ENCODE measurements at regions not wholly inside any gene's neighbourhood (a gene's known extent, or its start where the extent isn't known, plus 50 kb on each side); places are given as distances from the start of the nearest gene placed in this dataset.

DNA sequence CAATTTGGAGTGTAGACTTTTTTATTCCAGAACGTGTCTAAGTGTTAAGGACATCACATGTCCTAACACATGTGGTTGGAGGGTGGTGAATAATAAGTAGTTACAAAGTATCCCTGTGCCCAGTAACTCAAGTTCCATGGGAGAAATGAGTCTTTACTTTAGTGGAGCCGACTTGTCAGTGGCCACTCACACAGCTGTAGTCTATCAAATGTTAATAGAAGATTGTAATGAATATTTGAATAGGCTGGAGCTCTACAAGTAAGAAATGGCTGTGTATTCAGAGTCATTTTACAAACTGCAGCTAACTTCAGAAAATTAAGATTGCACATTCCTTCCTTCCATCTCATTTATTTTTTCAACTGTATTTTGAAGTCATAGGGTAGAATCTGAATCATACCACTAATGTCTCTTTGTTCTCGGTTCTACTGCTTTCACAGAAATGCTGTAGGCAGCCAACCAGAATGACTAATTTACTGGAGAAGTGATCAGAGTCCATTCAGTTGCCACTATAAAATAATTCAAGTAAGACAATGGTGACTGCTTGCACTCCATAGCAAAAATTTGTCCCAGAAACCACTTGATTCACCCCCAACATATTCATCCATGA, 394.8 kb downstream of the NR2F1-AS1 start:
- no peak for DNase-seq (ENCODE audit: low read depth in 4 of 4, low spot score in 3 of 4)

DNA sequence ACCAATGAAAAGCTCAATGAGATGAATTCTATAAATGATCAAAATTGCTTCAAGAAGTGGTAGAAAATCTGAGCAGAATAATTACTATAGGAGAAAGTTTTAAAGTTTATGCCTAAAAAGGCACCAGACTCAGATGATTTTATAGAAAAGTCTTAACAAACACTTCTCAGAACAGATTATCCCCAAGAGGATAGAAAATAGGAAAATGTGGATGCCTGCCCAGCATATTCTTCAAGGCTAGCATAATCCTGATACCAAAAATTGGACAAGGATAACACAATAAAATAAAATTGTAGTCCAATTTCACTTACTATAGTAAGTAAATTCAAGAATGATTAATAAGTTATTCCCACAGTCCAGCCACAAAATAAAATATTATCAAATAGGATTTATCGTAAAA, 397.0 kb downstream of the NR2F1-AS1 start:
- DNase-seq (ENCODE audit: low read depth in 4 of 4, low spot score in 3 of 4): no peak

DNA sequence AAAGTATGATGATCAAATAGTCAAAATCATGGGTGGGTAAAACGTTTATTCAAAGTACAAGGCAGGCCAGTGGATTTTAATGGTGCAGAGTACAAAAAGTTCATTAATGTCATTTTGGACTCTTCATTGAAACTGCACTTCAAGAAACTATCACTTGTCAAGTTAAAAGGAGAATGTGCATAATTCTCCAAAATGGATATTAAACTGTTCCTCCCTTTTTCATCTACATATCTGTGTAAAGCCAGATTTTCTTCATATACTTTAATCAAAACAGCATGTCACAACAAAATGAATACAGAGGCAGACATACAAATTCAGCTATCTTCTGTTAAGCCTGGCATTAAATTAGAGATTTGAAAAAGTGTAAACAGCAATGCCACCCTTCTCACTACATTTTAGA, 401.6 kb downstream of the NR2F1-AS1 start:
- no peak for DNase-seq (ENCODE audit: low read depth in 4 of 4, low spot score in 3 of 4)

DNA sequence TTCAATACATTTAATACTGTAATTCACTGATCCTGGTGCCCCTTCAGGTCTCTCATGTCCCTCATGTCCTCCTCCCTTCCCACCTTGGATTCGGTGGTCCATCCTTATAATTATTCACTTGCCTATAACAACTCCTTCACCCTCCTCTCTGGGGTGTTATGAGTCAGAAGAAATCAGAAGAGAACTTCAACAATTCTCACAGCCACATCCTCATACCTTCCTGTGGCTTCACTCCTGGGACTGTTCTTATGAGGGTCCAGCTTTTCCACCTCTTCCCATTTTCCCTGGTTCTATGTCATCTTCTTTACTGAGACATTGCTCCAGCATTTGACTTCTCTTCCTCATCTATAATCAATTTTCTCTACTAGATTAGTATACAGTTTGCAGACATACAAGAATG, 406.1 kb downstream of the NR2F1-AS1 start:
- no peak for DNase-seq (ENCODE audit: low read depth in 4 of 4, low spot score in 3 of 4)

DNA sequence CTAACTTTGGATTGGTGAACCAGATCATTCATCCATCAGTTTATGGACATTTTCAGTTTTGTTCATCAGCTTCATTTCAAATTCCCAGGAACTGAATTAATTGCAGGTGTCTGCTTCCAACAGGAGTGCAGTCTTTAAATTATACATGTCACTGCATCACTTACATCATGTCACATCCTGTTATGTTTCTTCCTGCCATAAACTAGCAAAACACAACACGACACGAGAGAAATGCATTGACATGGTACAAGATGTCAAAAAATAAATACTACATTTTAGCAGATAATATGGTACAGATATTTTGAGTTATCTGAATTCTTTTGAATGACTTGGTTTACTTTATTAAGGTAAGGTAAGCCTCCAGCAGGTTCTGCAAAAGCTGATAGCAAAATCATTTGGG, 415.5 kb downstream of the NR2F1-AS1 start:
- DNase-seq (ENCODE audit: low read depth in 4 of 4, low spot score in 3 of 4): no peak

DNA sequence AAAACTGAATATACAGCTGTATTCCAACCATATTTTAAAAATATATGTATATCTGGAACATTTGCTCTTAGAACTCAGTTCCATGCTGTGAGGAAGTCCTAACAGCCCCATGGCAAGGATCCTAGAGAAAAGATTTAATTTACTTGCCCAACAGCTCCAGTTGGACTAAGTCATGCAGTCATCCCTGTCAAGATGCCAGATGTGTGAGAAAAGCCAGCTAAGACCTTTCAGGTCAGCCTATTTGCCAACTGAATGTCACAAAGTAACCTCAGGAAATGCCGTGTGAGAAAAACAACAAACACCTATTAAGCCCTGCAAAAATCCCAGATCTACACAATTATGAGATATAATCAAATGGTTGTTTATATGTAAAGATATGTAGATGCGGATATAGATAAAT, 416.3 kb downstream of the NR2F1-AS1 start:
- no peak for DNase-seq (ENCODE audit: low read depth in 4 of 4, low spot score in 3 of 4)

DNA sequence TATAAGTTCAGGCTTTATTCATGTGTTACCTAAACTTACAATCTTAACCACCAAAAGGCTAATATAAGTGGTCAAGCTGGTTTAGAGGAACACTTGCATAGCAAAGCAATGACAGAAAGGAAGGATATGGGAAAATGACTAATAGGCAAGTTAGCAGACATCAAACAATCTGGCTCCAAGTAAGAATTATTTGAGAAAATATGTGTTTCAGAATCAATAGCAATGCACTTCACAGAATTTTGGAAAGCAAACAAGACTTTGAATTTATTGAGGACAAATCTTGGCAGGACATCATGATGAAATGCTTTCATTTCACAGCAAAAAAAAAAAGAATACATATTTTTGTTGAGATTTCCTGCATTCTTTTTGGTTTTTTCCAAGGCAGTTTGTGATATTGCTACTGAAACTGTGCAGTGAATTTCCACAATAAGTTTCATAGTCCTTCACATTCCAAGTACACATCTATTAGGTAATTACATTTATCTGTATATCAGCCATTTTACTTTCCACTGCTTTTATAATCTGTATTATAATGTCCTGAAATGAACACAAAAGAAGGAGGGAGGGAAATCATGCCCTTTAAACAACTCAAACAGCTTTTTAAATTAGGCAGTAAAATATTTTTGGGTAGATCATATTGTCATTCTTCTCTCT, 417.9 kb downstream of the NR2F1-AS1 start:
- DNase-seq (ENCODE audit: low read depth in 4 of 4, low spot score in 3 of 4): no peak

DNA sequence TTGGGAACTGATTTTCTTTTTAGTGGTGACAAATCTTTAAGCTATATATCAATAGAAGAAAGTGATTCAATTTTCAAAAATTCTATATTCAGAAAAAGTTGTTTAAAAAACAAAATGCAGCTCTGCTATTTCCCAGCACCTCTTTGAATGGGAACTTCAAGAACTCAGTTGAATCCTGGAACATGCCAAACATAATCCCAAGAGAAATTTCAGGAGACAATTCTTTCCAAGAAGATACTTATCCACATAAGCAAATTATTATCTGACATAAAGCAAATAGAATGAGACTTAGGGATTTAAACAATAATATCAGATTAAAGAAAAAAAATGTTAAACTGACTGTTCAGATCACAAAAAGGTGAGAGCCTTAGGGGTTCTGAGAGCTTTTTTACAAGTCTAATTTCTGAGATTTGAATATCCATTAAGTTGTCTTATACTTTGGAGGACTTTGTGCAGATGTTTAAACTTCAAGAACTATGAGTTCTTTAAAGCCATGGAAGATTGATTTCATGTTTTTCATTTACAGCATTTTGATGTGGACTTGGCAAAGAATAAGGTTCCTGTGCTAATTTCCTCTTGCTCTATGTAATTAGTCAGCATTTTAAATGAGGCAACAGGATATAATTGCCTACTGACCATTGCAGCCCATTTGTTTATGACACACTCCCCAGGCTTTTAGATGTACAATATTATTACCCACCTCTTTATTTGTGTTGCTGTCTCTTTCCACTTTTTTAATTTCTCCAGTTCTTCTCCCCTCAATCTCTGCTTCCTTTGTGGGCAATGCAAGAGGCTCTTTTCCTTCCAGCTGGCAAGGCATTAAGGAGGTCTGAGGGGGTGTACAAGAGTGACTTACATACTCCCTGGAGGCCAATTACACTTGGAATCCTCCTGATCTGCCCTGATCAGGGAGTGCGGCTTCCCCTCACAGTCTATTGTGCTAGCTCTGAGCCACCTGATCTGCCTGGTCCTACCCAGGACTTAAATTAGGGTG, 419.1 kb downstream of the NR2F1-AS1 start:
- DNase-seq (ENCODE audit: low read depth in 4 of 4, low spot score in 3 of 4): no peak

DNA sequence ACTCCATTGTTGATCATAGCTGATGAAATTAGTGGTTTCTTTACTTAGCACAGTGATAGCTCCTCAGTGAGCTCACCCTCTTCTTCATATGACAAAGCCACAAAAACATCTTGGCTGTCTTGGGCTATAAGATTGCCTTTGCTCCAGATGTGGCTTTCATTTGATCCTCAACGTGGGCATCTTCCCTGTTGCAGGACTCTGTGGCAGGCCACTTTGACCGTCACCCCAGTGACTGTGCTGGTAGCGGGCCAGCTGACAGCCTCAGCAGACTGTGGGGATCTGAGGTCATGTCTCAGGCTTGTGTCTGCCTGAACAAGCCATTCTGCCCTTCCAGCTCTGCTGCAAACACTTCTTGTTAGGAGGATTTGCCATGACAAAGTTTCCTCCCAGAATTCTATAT, 422.2 kb downstream of the NR2F1-AS1 start:
- no peak for DNase-seq (ENCODE audit: low read depth in 4 of 4, low spot score in 3 of 4)

DNA sequence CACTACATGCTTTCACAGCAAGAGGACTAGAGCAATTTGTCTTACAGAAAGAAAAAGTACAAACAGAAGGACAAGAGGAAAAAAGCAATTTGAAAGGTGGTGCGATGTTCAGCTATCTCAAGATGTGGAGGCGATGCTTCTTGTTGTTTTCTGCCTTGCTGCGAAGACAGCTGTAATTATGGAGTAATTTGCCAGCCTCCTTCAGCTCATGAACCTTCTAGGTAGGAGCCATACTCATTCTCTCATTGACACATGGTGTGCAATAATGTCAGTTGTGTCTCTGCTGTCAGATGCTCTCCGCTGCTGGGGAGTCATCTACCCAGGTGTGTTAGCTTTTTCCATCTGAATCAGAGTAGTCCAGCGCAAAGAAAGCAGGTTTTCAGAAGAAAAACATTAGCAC, 424.5 kb downstream of the NR2F1-AS1 start:
- DNase-seq (ENCODE audit: low read depth in 4 of 4, low spot score in 3 of 4): no peak

DNA sequence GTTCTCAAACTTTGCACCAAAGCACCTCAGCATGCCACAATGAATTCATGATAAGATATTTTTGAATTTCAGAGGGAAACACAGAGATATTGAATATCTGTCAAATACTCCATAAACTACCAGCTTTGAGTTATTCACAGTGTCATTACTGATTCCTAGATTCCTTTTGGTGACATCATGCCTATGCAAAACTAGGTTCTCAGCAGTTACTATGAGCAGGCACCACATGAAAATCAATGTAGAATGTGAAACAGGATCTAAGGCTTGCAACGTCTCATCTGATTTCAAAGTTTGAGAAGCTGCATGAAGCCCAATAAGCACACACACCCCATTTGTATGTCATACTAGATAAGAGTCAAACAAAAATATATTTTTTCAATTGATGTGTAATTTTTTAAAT, 426.5 kb downstream of the NR2F1-AS1 start:
- no peak for DNase-seq (ENCODE audit: low read depth in 4 of 4, low spot score in 3 of 4)

DNA sequence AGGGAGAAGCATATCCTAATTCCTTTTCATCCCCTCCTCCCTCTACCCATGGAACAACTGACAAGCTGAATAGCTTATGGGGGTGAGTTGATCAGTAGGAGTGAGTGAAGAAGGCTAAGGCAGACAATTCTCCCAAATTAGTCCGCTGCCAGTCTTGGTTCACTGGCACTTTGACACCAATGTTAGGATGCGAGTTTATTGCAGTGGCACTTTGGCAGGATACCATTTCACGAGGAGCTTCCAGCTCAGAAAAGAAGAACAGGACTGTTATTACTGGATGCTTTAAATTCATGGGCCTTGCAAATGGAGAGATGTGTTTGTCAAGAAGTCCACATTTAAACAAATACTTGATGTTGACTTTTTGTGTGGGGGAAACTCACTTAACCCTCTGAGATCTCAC, 427.6 kb downstream of the NR2F1-AS1 start:
- no peak for DNase-seq (ENCODE audit: low read depth in 4 of 4, low spot score in 3 of 4)

DNA sequence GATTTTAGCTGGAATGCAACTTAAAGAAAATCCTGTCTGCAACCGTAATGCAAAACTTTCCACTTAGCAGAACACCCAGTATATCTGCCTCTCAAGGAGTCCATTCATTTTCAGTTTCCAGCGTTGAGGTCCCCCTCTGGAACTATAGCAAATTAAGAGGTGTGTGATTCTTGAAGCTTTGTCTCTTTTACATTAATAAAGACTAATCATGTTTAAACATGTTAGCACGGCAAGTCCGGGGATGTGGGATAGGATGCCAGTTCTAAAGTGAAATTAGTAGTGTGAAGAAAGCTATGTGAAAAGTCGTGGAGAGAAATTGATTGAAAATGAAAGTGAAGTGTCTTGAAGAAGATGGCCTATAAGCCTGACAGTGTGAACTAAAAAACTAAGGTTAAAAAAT, 429.1 kb downstream of the NR2F1-AS1 start:
- DNase-seq (ENCODE audit: low read depth in 4 of 4, low spot score in 3 of 4): no peak

DNA sequence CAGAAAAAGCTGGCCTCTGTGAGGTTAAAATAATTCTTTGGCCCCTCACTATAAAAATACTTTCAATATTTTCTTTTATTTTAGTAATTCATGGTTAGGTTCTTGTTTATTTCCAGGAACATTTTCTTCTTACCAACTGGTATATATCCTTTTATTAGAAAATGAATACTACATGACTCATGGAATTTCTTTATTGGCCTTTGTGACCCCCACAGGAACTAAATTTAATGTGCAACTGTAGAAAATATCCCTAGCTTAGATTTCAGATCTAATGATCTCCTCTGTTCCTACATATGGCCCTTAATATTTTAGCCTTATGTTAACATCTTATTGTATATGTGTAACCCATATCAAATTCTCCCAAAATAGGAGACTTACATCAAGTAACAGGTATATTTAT, 429.9 kb downstream of the NR2F1-AS1 start:
- no peak for DNase-seq (ENCODE audit: low read depth in 4 of 4, low spot score in 3 of 4)

DNA sequence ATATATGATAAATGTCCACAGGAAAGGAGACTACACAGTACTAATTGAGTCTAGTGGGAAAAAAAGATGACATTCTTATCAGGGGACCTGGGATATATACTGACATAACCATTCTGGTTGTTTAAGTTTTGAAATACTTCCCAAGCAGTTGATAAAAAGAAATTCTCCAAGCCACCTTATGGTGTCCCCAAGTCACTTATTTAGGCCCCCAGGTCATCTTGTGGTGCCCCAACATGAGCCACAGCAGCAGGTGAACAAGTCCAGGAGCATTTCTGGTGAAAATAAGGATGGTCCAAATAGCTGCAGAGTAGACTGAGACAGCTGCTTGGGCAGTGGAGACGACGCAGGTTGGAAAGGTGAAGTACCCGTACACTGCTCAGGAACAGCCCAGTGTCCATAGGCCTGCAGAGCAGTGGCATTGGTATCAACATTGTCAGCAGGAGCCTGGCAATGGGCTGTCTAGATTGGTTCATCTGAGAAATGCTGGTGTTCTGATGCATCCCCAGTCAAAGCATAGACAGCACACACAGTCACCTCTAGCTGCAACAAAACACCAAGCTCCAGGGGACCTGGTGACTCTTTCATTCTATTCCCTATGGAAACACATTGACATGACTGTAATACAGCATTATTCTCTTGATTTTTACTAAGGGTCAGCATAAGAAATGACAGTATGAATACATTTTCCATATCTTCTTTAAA, 430.6 kb downstream of the NR2F1-AS1 start:
- no peak for DNase-seq (ENCODE audit: low read depth in 4 of 4, low spot score in 3 of 4)

DNA sequence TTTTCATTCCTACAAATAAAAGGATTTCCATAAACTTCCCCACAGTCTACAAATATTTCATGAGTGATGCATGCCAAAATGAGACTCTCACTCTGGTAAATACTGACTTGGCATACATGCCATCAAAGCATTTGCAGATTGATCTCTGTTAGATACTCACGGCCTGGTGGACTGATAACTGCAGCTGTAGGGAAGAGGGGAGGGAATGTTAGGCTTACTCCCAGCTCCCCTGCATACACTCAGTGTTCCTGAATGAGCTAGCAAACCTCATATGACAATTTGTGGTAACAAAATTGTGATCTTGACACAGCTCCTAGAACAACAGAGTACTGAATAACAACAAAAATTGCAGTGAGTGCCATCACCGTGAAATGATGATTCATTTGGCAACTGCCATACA, 435.3 kb downstream of the NR2F1-AS1 start:
- DNase-seq (ENCODE audit: low read depth in 4 of 4, low spot score in 3 of 4): no peak

DNA sequence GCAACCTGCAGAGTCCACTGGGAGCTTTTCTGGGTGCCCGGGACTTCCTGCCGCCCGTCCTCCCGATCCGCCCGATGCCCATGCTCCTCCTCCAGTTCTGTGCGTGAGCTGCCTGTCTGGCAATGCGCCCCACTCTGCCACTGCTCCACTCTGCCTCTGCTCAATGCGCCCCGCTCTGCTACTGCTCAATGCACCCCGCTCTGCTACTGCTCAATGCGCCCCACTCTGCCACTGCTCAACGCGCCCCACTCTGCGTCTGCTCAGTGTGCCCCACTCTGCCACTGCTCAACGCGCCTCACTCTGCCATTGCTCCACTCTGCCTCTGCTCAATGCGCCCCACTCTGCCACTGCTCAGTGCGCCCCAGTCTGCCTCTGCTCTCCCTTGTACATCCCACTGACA, 436.0 kb downstream of the NR2F1-AS1 start:
- DNase-seq (ENCODE audit: low read depth in 4 of 4, low spot score in 3 of 4): no peak

DNA sequence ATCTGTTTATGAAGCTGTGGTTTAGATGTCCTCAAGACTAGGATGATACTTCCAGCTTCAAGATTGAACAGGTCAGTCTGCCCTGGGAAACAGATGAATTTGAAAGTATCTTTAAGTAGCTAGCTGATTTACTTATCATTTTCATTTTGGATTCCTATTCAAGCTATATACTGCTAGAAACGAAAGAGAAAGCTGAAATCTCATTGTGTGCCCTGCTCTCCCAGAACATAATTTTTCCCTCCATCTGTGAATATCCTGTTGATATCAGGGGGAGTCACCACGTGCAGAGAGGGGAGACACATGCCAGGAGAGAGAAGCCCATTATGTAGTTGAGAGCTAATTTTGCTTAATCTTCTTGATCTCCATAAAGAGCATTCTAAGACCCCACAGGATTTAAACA, 439.1 kb downstream of the NR2F1-AS1 start:
- no peak for DNase-seq (ENCODE audit: low read depth in 4 of 4, low spot score in 3 of 4)

DNA sequence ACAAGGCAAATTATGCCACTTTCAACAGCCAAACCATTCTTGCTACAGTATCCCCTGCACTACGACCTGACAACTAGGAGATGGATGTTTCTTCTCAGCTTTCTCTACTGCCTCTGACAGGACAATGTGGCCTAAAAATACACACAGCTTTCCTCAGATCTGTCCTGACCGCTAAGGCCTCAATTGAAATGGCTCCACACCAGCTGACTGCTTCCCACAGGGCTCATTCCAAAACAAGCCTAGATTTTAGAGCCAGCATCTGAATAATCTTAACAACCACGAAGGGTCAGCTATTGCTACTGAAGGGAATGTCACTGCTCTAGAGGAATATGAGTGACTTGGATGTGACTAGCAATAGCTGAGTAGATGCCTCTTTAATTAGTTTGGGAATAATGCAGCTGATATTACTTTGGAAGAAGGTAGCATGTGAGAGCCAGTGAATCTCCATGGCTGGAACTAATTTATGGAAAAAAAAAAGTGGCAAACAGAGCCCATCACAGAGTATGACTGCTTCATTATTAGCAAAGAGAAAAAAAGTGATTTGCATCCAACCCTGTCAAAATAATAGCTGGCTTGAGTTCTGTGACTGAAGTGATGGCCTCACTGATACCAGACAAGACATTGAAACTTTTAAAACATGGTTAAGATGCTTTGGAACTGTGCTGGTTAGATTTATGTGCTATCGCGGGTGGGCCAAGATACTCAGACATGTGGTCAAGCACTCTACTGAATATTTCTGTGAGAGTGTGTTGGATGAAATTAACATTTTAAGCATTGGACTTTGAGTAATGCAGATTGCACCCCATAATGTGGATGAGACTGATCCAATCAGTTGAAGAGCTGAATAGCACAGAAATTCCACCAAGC, 450.2 kb downstream of the NR2F1-AS1 start:
- DNase-seq (ENCODE audit: low read depth in 4 of 4, low spot score in 3 of 4): peak in 1 of 4 donors; percentile 25

DNA sequence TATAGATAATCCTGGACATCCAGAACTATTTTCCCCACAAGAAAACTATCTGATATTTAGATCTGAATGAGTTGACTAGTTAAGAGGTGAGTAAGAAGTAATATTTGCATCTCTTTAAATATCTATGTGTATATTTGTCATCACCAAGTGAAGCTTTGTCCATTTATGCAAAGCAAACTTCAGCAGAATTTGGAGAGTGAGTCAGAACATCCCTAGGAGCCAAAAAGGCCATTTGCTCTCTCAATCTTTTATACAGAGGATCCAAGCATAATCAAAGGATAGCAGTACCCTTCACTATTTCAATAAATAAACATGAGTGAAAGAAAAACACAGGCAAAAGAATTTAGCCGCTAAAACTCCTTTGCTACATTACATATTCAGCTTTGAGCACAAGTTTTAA, 454.4 kb downstream of the NR2F1-AS1 start:
- DNase-seq (ENCODE audit: low read depth in 4 of 4, low spot score in 3 of 4): no peak

Data from left renal pelvis (tissue), 4 donors.